HG03565 (cell line): ENCODE measurements at regions not wholly inside any gene's neighbourhood (a gene's known extent, or its start where the extent isn't known, plus 50 kb on each side); places are given as distances from the start of the nearest gene placed in this dataset.
"Not testable (repeated sequence)": the region's sequence is repeated elsewhere in the genome, so short reads cannot be mapped to it uniquely, and the experiment has no call there.

ENCODE experiments used
- ATAC-seq: cut with Tn5 transposase; IDR thresholded peaks from one replicate; pipeline ENCODE4 v1.9.1; 2021; ENCODE audit warnings: mild to moderate bottlenecking, moderate library complexity; ENCODE audit not compliant: unreplicated experiment

GRCh38 chr10:15430969-15431771, 60.1 kb upstream of the FAM171A1 start:
- no peak for ATAC-seq

- ATAC-seq: no peak
These were observed 57.6 kb upstream of the FAM171A1 start for GRCh38 chr10:15428681-15429080.

DNA sequence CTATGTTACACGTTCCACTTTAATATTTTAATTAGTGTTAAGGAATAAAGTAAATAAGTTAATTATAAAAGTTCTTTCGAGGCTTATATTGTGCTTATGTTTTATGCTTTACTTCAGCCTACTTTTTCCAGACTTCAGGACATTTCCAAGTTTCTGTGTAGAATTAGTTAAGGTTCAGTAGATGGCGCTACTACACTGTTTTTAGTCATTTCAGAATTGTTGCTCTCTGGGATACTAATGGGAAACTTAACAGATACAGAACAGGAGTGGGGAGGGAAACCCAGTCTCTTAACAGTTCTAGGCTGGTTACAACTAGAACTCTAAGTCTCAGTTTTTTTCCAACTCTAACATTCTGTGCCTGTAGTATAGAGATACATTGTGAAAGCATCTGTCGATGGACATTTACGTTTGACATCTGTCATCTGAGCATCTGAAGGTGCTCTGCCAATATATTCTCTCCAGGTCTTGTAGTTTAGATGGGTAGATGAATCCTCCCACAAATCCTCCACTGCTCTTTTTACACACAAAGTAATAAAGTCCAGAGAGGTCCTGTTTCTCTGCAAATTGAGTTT, 56.8 kb upstream of the FAM171A1 start:
- no peak for ATAC-seq

- ATAC-seq: no peak
These were observed 55.5 kb upstream of the FAM171A1 start for GRCh38 chr10:15426558-15426957.

- ATAC-seq: no peak
These were observed 55.0 kb upstream of the FAM171A1 start for GRCh38 chr10:15426115-15426514.

- not testable (repeated sequence) for ATAC-seq
These were observed 50.8 kb upstream of the FAM171A1 start for GRCh38 chr10:15421875-15422274.
